Common myeloid progenitor, CD34-positive (primary cell): ENCODE measurements at regions not wholly inside any gene's neighbourhood (a gene's known extent, or its start where the extent isn't known, plus 50 kb on each side); places are given as distances from the start of the nearest gene placed in this dataset.
A peak's percentile ranks its signal among the peaks of the same experiment; 100 is the strongest.

Experiments
- CTCF ChIA-PET: fragments of 350-600 bp; sonication (Branson Sonifier 250); formaldehyde crosslinking; loops from one replicate; lab custom pipeline; 2021; ENCODE audit warnings: antibody characterized with exemption; lab: Charles Lee
- POLR2A ChIA-PET: fragments of 350-600 bp; sonication (Branson Sonifier 250); formaldehyde crosslinking; loops from one replicate; lab custom pipeline; 2021; ENCODE audit warnings: antibody characterized with exemption; lab: Charles Lee
- DNase-seq, 3 donors: peaks; one replicate each; pipeline versions ENCODE4 v3.0.0 to v3.0.0-alpha.2; 2013
- H3K27ac ChIP-seq, 2 experiments: 1 replicate in 1 of 2; 2 replicates in 1 of 2; pipeline ENCODE4 v1.7.0; 2013; ENCODE audit warnings: inconsistent platforms in 2 of 2, low read length in 2 of 2, mild to moderate bottlenecking in 2 of 2, low read depth in 1 of 2, moderate library complexity in 1 of 2; ENCODE audit not compliant: severe bottlenecking in 2 of 2, insufficient read depth in 1 of 2, poor library complexity in 1 of 2
- H3K27me3 ChIP-seq, 5 experiments: replicated peaks in 2 of 5; 1 replicate in 3 of 5; 2 replicates in 2 of 5; pipeline versions ENCODE4 v1.6.1 to v1.7.0; 2013; ENCODE audit warnings: low read length in 4 of 5, mild to moderate bottlenecking in 2 of 5, moderate library complexity in 2 of 5, inconsistent platforms in 1 of 5; ENCODE audit not compliant: insufficient read depth in 5 of 5, control insufficient read depth in 4 of 5
- H3K36me3 ChIP-seq, 4 experiments: 1 replicate in 2 of 4; 2 replicates in 2 of 4; pipeline versions ENCODE4 v1.6.1 to v1.7.0; 2013; ENCODE audit warnings: low read length in 3 of 4, control low read depth in 1 of 4, mild to moderate bottlenecking in 1 of 4; ENCODE audit not compliant: control insufficient read depth in 4 of 4, insufficient read depth in 4 of 4
- H3K4me1 ChIP-seq, 4 experiments: 1 replicate in 3 of 4; 2 replicates in 1 of 4; pipeline versions ENCODE4 v1.6.1 to v1.7.1; 2013; ENCODE audit warnings: low read length in 3 of 4, mild to moderate bottlenecking in 3 of 4, control low read depth in 1 of 4, inconsistent platforms in 1 of 4, moderate library complexity in 1 of 4; ENCODE audit not compliant: control insufficient read depth in 4 of 4, insufficient read depth in 4 of 4; ENCODE audit errors: control extremely low read depth in 1 of 4
- H3K4me3 ChIP-seq, 7 experiments: 1 replicate in 4 of 7; 2 replicates in 3 of 7; pipeline versions ENCODE4 v1.5.1 to v1.7.0; 2013; ENCODE audit warnings: mild to moderate bottlenecking in 7 of 7, low read length in 6 of 7, moderate library complexity in 6 of 7, inconsistent platforms in 2 of 7, low read depth in 2 of 7, control low read depth in 1 of 7; ENCODE audit not compliant: insufficient read depth in 4 of 7, control insufficient read depth in 1 of 7; ENCODE audit errors: extremely low read depth in 1 of 7
- H3K9me3 ChIP-seq, 5 experiments: 1 replicate in 4 of 5; 2 replicates in 1 of 5; pipeline versions ENCODE4 v1.6.1 to v1.7.1; 2013; ENCODE audit warnings: low read length in 4 of 5, mild to moderate bottlenecking in 2 of 5, inconsistent platforms in 1 of 5, low read depth in 1 of 5, moderate library complexity in 1 of 5; ENCODE audit not compliant: control insufficient read depth in 4 of 5, insufficient read depth in 2 of 5; ENCODE audit errors: control extremely low read depth in 1 of 5
- WGBS: methylation state at CpG from one replicate; pipeline ENCODE4 v1.1.5; 2013; ENCODE audit not compliant: insufficient coverage; 5-methylcytosine and 5-hydroxymethylcytosine counted together

- peak in 1 of 3 donors; percentile 3 for DNase-seq
- 60% methylated on average over 2 of the region's 4 CpGs for WGBS
Observed at GRCh38 chr6:169345146-169345545, 91.5 kb upstream of the THBS2 start.

GRCh38 chr6:169344750-169345065, 91.1 kb upstream of the THBS2 start:
- no peak for DNase-seq
- ChIA-PET POLR2A (no interaction called here), CTCF (no interaction called here)
- Histone ChIP-seq H3K4me1 (no peaks in the 10 kb centered on the region), H3K9me3 (peaks cover 0 to 5% (median 2%) of the 10 kb centered on the region in 5 experiments), H3K27ac (no peak overlapping the region), H3K4me3 (no peak overlapping the region), H3K27me3 (no peaks in the 10 kb centered on the region), H3K36me3 (no peaks in the 10 kb centered on the region)
- WGBS: 85% methylated on average over 3 of the region's 7 CpGs

More at GRCh38 chr6:169345146-169345545, 91.5 kb upstream of the THBS2 start:
- peaks cover 0 to 5% (median 2%) of the 10 kb centered on the region in 5 experiments for H3K9me3 ChIP-seq
- H3K4me1 ChIP-seq: no peaks in the 10 kb centered on the region
- no peaks in the 10 kb centered on the region for H3K36me3 ChIP-seq
- H3K27me3 ChIP-seq: no peaks in the 10 kb centered on the region
- H3K4me3 ChIP-seq: no peak overlapping the region
- CTCF ChIA-PET: no interaction called here
- H3K27ac ChIP-seq: no peak overlapping the region
- POLR2A ChIA-PET: no interaction called here

GRCh38 chr6:169343886-169344749, 90.5 kb upstream of the THBS2 start:
- WGBS: 83% methylated on average over 8 of the region's 13 CpGs
- Histone ChIP-seq H3K9me3 (peaks cover 0 to 5% (median 2%) of the 10 kb centered on the region in 5 experiments), H3K4me1 (no peaks in the 10 kb centered on the region), H3K36me3 (no peaks in the 10 kb centered on the region), H3K4me3 (no peak overlapping the region), H3K27ac (no peak overlapping the region), H3K27me3 (no peaks in the 10 kb centered on the region)
- DNase-seq: no peak
- POLR2A ChIA-PET: no interaction called here
- CTCF ChIA-PET: no interaction called here

GRCh38 chr6:169342710-169343109, 89.1 kb upstream of the THBS2 start:
- 100% methylated on average over 2 of the region's 3 CpGs for WGBS
- ChIA-PET POLR2A (no interaction called here), CTCF (no interaction called here)
- no peaks in the 10 kb centered on the region for H3K36me3 ChIP-seq
- H3K9me3 ChIP-seq: peaks cover 0 to 5% (median 2%) of the 10 kb centered on the region in 5 experiments
- no peaks in the 10 kb centered on the region for H3K27me3 ChIP-seq
- no peak overlapping the region for H3K27ac ChIP-seq
- no peak overlapping the region for H3K4me3 ChIP-seq
- H3K4me1 ChIP-seq: no peaks in the 10 kb centered on the region
- DNase-seq: no peak

- H3K9me3 ChIP-seq: peaks cover 0 to 5% (median 2%) of the 10 kb centered on the region in 5 experiments
- H3K27ac ChIP-seq: no peak overlapping the region
- ChIA-PET POLR2A (no interaction called here), CTCF (no interaction called here)
- H3K4me3 ChIP-seq: no peak overlapping the region
- no peaks in the 10 kb centered on the region for H3K27me3 ChIP-seq
- WGBS: 100% methylated on average over 5 of the region's 5 CpGs
- H3K36me3 ChIP-seq: no peaks in the 10 kb centered on the region
- H3K4me1 ChIP-seq: no peaks in the 10 kb centered on the region
- no peak for DNase-seq
Observed at GRCh38 chr6:169341706-169342105, 88.1 kb upstream of the THBS2 start.

GRCh38 chr6:169341065-169341464, 87.4 kb upstream of the THBS2 start:
- 96% methylated on average over 5 of the region's 7 CpGs for WGBS
- H3K4me1 ChIP-seq: no peaks in the 10 kb centered on the region

GRCh38 chr6:169340395-169340794, 86.7 kb upstream of the THBS2 start:
- ChIA-PET POLR2A (no interaction called here), CTCF (no interaction called here)
- DNase-seq: no peak
- peaks cover 0 to 5% (median 1%) of the 10 kb centered on the region in 5 experiments for H3K9me3 ChIP-seq
- no peaks in the 10 kb centered on the region for H3K27me3 ChIP-seq
- H3K27ac ChIP-seq: no peak overlapping the region
- no peak overlapping the region for H3K4me3 ChIP-seq
- H3K36me3 ChIP-seq: no peaks in the 10 kb centered on the region
- 97% methylated on average over 17 of the region's 20 CpGs for WGBS
- no peaks in the 10 kb centered on the region for H3K4me1 ChIP-seq

More at GRCh38 chr6:169341065-169341464, 87.4 kb upstream of the THBS2 start:
- no peak overlapping the region for H3K4me3 ChIP-seq
- H3K36me3 ChIP-seq: no peaks in the 10 kb centered on the region
- POLR2A ChIA-PET: no interaction called here
- CTCF ChIA-PET: no interaction called here
- H3K27ac ChIP-seq: no peak overlapping the region
- DNase-seq: no peak
- H3K9me3 ChIP-seq: peaks cover 0 to 5% (median 2%) of the 10 kb centered on the region in 5 experiments
- H3K27me3 ChIP-seq: no peaks in the 10 kb centered on the region
